Upper lobe of left lung (tissue), 6 donors: ENCODE measurements at regions not wholly inside any gene's neighbourhood (a gene's known extent, or its start where the extent isn't known, plus 50 kb on each side); places are given as distances from the start of the nearest gene placed in this dataset.

ENCODE experiments used
- ATAC-seq, 2 donors: fragments of 200-7000 bp; cut with Tn5 transposase; one replicate each; pipeline ENCODE4 v1.9.1; 2022; ENCODE audit warnings: mild to moderate bottlenecking in 2 of 2, moderate library complexity in 2 of 2; ENCODE audit not compliant: low FRiP score in 2 of 2
- DNase-seq, 2 donors: peaks; one replicate each; pipeline ENCODE4 v3.0.0-alpha.2; 2019 to 2020
- H3K27ac ChIP-seq, 4 donors: fragments of 200-600 bp; sonication (generic); one replicate each; pipeline ENCODE4 v1.5.1; 2016 to 2019
- H3K27me3 ChIP-seq, 4 donors: fragments of 200-600 bp; sonication (generic); one replicate each; pipeline ENCODE4 v1.5.1; 2017 to 2019
- H3K36me3 ChIP-seq, 4 donors: fragments of 200-600 bp; sonication (generic); one replicate each; pipeline ENCODE4 v1.5.1; 2016 to 2019
- H3K4me1 ChIP-seq, 4 donors: fragments of 200-600 bp; sonication (generic); one replicate each; pipeline ENCODE4 v1.5.1; 2018 to 2019
- H3K4me3 ChIP-seq, 4 donors: fragments of 200-600 bp; sonication (generic); one replicate each; pipeline ENCODE4 v1.5.1; 2017 to 2019; ENCODE audit warnings: mild to moderate bottlenecking in 2 of 4, moderate library complexity in 1 of 4
- H3K9me3 ChIP-seq, 4 donors: fragments of 200-600 bp; sonication (generic); one replicate each; pipeline ENCODE4 v1.5.1; 2018 to 2019
- EP300 ChIP-seq, 4 donors: sonication (generic); formaldehyde crosslinking; IDR thresholded peaks; one replicate each; pipeline ENCODE4 v1.5.1; 2017; ENCODE audit warnings: antibody characterized with exemption in 4 of 4, control low read depth in 2 of 4
- POLR2A ChIP-seq, 4 donors: fragments of 450-650 bp; IDR thresholded peaks; one replicate each; pipeline ENCODE4 v1.5.1; 2016 to 2017; ENCODE audit warnings: antibody characterized with exemption in 4 of 4, mild to moderate bottlenecking in 2 of 4
- POLR2AphosphoS5 ChIP-seq, 2 donors: sonication (generic); formaldehyde crosslinking; IDR thresholded peaks; one replicate each; pipeline ENCODE4 v1.5.1; 2017; ENCODE audit warnings: antibody characterized with exemption in 2 of 2
- WGBS, 2 donors: methylation state at CpG; one replicate each; pipeline ENCODE4 v1.1.5; 2017 to 2018; 5-methylcytosine and 5-hydroxymethylcytosine counted together
- TF ChIP-seq, protein P1 (sequence below), 6 experiments: fragments of 450-650 bp in 4 of 6; fragments of 200-600 bp in 2 of 6; sonication (generic) in 2 of 6; IDR thresholded peaks; one replicate each; pipeline ENCODE4 v1.5.1; 2016 to 2019; ENCODE audit warnings: antibody characterized with exemption in 6 of 6
- donor health status: DM: no; HTN: no; CAD: no; lungs with moderate emphysema.
- donor health status: DM: no; HTN: yes; CAD: no; lungs with severe emphysema.

DNA sequence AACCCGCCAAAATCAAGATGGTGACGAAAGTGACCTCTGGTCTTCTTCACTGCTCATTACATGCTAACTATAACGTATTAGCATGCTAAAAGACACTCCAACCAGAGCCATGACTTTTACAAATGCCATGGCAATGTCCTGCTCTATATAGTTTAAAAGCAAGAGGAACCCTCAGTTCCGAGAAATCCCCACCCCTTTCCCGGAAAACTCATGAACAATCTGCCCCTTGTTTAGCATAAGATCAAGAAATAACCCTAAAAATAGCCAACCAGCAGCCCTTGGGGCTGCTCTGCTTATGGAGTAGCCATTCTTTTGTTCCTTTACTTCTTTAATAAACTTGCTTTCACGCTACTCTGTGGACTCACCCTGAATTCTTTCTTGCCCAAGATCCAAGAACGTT is 463.5 kb upstream of the FAM241A start:
- Histone ChIP-seq H3K4me3 (no peak overlapping the region), H3K27me3 (no peaks in the 10 kb centered on the region), H3K27ac (no peak overlapping the region), H3K4me1 (no peaks in the 10 kb centered on the region), H3K9me3 (no peaks in the 10 kb centered on the region), H3K36me3 (no peaks in the 10 kb centered on the region)
- TF ChIP-seq EP300 (IDR thresholded peaks at IDR 0.05) (no peak), POLR2AphosphoS5 (IDR thresholded peaks at IDR 0.05) (no peak), POLR2A (IDR thresholded peaks at IDR 0.05) (no peak)
- TF ChIP-seq, protein P1, sequence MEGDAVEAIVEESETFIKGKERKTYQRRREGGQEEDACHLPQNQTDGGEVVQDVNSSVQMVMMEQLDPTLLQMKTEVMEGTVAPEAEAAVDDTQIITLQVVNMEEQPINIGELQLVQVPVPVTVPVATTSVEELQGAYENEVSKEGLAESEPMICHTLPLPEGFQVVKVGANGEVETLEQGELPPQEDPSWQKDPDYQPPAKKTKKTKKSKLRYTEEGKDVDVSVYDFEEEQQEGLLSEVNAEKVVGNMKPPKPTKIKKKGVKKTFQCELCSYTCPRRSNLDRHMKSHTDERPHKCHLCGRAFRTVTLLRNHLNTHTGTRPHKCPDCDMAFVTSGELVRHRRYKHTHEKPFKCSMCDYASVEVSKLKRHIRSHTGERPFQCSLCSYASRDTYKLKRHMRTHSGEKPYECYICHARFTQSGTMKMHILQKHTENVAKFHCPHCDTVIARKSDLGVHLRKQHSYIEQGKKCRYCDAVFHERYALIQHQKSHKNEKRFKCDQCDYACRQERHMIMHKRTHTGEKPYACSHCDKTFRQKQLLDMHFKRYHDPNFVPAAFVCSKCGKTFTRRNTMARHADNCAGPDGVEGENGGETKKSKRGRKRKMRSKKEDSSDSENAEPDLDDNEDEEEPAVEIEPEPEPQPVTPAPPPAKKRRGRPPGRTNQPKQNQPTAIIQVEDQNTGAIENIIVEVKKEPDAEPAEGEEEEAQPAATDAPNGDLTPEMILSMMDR (IDR thresholded peaks at IDR 0.05) = no peak
- no peak for DNase-seq
- ATAC-seq = no peak
- 88% methylated on average over 7 of the region's 7 CpGs for WGBS, 2 donors

DNA sequence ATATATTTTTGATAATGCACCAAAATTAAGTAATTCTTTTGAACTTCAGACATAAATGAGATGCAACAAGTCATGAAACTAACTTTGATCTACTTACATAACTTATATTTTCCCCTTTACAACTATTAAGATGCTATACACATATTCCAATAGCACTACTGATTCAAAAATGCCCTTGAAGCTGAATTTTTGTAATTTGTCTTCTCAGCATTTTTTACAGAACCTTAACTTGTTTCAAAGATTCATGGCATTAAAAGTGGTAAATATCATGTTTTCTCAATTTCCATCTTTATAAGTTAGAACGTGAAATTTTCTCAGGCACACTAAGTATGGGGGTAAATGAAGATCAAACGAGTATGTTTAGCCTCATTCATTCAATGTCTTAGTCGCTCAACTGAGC is 460.0 kb upstream of the FAM241A start:
- DNase-seq (no peak), ATAC-seq (no peak)
- Histone ChIP-seq H3K4me1 (peaks cover 0 to 3% (median 1%) of the 10 kb centered on the region in 4 donors), H3K27ac (no peak overlapping the region), H3K4me3 (no peak overlapping the region), H3K27me3 (no peaks in the 10 kb centered on the region), H3K9me3 (no peaks in the 10 kb centered on the region), H3K36me3 (no peaks in the 10 kb centered on the region)
- 93% methylated on average over 3 of the region's 3 CpGs for WGBS, 2 donors
- no peak for TF ChIP-seq POLR2AphosphoS5 (IDR thresholded peaks at IDR 0.05)
- TF ChIP-seq POLR2A (IDR thresholded peaks at IDR 0.05) = no peak
- TF ChIP-seq, protein P1 (IDR thresholded peaks at IDR 0.05) = no peak
- TF ChIP-seq EP300 (IDR thresholded peaks at IDR 0.05) = no peak

DNA sequence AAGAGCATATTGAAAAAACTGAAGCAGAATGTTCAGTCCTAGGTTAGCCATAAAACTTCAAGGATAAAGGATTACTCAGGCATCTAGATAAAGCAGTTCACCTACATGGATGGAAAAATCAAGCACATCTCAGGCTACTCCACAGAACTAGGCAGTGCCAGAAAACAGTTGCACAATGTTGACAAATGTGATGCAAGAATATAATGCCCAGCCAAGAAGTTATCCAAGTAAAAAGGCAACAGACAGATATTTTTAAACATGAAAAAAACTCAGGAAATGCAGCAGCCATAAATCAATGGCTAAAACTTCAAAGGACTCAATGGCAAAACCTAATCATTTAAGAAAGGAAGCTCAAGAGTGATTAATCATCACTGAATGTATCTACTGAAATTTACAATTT is 456.0 kb upstream of the FAM241A start:
- DNase-seq = peak in 1 of 2 donors; percentile 30
- no peak overlapping the region for H3K27ac ChIP-seq

DNA sequence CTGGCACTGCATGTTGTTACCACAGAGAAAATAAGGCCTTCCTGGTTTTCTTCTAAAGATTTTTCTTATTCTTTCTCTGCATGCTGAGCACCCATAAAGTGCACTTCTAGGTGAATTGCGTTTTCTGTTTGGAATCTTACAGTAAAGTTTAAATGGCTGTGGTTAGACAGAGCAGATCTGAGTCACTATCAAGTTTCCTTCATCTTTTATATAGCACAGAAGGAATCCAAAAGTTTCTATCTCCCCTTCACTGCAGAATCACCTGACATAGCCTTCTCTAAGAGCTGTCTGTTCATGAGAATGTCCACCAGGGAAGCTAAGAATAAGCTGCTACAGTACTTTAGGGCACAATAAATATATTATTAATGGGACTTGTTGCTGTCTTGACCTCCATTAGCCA is 455.5 kb upstream of the FAM241A start:
- TF ChIP-seq, protein P1 (IDR thresholded peaks at IDR 0.05) = no peak
- TF ChIP-seq EP300 (IDR thresholded peaks at IDR 0.05) (no peak), POLR2A (IDR thresholded peaks at IDR 0.05) (no peak), POLR2AphosphoS5 (IDR thresholded peaks at IDR 0.05) (no peak)
- WGBS, 2 donors = 5 to 25% methylated on average over 1 of the region's 1 CpG
- no peak for ATAC-seq

More for the DNA sequence above, 456.0 kb upstream of the FAM241A start:
- Histone ChIP-seq H3K4me3 (no peak overlapping the region), H3K27me3 (no peaks in the 10 kb centered on the region), H3K9me3 (no peaks in the 10 kb centered on the region), H3K36me3 (no peaks in the 10 kb centered on the region), H3K4me1 (peaks cover 0 to 3% (median 1%) of the 10 kb centered on the region in 4 donors)
- ATAC-seq = peak; percentile 76 to 78
- TF ChIP-seq, protein P1 (IDR thresholded peaks at IDR 0.05) = no peak
- no peak for TF ChIP-seq POLR2AphosphoS5 (IDR thresholded peaks at IDR 0.05)
- no peak for TF ChIP-seq EP300 (IDR thresholded peaks at IDR 0.05)
- no peak for TF ChIP-seq POLR2A (IDR thresholded peaks at IDR 0.05)

DNA sequence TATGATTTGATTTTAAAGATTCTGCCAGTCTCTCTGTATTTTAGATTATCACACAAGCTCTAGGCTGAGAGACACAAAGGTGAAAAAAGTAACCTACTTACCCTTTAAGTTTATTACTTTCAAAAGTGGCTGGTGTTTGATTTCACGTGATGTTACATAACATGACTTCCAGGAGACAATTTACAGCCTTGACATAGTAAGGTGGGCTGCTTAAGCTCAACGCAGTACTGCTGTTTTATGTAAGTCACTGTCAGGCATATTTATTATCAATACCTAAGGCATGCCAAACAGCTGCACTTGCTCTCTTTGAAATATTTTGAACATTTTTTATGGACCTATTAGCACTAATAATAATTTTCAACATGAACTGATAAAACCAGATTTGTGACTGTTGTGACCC is 451.5 kb upstream of the FAM241A start:
- Histone ChIP-seq H3K27me3 (no peaks in the 10 kb centered on the region), H3K27ac (no peak overlapping the region), H3K4me3 (no peak overlapping the region), H3K4me1 (peaks cover 0 to 3% (median 1%) of the 10 kb centered on the region in 4 donors), H3K9me3 (no peaks in the 10 kb centered on the region), H3K36me3 (no peaks in the 10 kb centered on the region)
- no peak for TF ChIP-seq POLR2AphosphoS5 (IDR thresholded peaks at IDR 0.05)
- TF ChIP-seq POLR2A (IDR thresholded peaks at IDR 0.05) = no peak
- no peak for TF ChIP-seq EP300 (IDR thresholded peaks at IDR 0.05)
- TF ChIP-seq, protein P1 (IDR thresholded peaks at IDR 0.05) = no peak
- DNase-seq (no peak), ATAC-seq (no peak)
- 68 to 79% methylated on average over 2 of the region's 2 CpGs for WGBS, 2 donors

More for the DNA sequence above, 455.5 kb upstream of the FAM241A start:
- DNase-seq = no peak
- no peak overlapping the region for H3K4me3 ChIP-seq
- no peaks in the 10 kb centered on the region for H3K27me3 ChIP-seq
- H3K36me3 ChIP-seq = no peaks in the 10 kb centered on the region
- H3K4me1 ChIP-seq = peaks cover 0 to 3% (median 1%) of the 10 kb centered on the region in 4 donors
- no peak overlapping the region for H3K27ac ChIP-seq
- no peaks in the 10 kb centered on the region for H3K9me3 ChIP-seq
